ENCODE measurements at regions not wholly inside any gene's neighbourhood (a gene's known extent, or its start where the extent isn't known, plus 50 kb on each side); places are given as distances from the start of the nearest gene placed in this dataset.

DNA sequence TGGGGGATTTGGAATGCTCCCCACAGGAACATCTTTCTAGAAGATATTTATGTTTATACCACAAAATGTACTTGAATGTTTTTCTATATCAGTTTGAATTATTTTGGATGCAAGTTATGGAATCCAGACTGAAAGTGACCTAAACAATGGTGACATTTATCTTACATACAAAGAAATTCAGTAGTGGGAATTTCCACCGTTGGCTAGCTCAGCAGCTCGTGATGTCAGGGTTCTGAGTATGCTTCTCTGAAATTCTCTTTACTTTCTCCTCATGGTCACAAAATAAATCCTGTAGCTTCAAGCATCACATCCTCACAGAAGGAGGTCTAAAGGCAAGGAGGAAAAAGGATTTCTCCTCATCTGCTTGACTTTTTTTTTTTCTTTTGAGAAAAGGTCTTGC, 105.3 kb downstream of the AKAIN1 start:
- no peak for DNase-seq (ENCODE audit: low spot score)

GRCh38 chr18:5075297-5075696, 121.8 kb downstream of the AKAIN1 start:
- DNase-seq (ENCODE audit: low spot score): no peak

DNA sequence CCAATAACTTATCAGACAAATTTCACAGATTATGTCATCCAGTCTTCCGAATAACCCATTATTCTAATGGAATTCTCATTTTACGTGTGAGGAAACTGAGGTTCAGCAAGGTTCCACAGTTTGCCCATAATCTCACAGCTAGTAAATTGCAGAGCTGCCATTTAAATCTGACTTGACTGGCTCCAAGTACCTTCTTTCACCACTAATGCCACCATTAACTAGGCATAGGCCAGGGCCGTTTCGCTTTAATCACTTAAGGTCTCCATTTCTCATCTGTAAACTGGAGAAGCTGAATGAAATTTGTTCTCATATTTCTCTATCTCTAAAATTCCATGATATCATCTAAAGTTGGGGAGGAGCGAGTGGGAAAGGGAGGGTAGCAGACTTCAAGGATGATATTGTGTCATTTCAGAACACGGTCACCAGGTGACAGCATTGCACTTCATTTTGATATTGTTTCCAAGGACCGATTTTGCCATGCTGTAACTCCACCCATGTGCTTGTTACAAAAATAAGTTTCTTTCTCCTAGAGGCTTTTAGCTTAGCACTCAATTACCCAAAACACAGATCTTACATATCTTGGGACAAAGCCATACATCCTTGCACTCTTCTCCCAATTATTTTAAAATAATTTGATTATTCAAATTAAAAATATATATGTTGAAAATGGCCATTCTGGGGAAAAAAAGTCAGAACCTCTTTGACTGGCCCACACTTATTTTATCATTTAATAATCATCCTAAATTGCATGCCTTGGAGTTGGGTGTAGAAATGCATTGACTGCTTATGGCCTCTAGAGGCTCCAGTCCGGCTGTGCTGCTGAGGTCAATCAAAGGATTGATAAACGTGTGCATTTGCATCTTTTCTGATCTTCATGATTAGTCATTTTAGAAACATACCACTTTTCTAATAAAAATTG, 123.8 kb downstream of the AKAIN1 start:
- DNase-seq (ENCODE audit: low spot score): peak; percentile 63

GRCh38 chr18:5068851-5069250, 128.2 kb downstream of the AKAIN1 start:
- DNase-seq (ENCODE audit: low spot score): no peak

DNA sequence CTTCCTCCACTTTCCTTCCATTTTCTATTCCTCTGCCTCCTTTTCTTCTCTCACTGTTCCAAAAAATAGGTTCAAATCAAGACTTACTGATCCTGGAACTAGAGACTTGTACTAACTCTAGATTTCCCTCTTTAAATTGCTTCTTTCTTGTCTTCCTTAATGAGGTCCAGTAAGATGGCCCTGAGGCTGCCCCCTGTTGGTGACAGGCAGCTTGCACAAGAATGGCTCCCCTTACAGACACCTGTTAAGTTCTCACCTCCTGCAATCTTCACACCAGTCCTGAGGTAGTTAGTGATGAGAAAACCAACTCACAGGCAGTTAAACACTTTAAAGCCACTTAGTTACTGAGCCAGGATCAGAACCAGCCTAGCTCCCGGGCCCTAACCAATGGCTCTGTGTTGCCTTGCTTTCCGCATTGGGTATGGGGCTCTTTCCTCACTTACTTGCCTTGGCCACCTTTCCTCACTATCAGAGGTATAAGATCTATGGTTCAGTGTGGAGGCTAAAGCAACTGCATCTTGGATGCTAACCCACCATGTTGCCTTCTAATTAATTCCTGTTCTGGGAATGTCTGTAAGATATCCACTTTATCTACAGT, 130.6 kb downstream of the AKAIN1 start:
- no peak for DNase-seq (ENCODE audit: low spot score)

- no peak for DNase-seq (ENCODE audit: low spot score)
Observed at GRCh38 chr18:5065615-5066014, 131.4 kb downstream of the AKAIN1 start.

DNA sequence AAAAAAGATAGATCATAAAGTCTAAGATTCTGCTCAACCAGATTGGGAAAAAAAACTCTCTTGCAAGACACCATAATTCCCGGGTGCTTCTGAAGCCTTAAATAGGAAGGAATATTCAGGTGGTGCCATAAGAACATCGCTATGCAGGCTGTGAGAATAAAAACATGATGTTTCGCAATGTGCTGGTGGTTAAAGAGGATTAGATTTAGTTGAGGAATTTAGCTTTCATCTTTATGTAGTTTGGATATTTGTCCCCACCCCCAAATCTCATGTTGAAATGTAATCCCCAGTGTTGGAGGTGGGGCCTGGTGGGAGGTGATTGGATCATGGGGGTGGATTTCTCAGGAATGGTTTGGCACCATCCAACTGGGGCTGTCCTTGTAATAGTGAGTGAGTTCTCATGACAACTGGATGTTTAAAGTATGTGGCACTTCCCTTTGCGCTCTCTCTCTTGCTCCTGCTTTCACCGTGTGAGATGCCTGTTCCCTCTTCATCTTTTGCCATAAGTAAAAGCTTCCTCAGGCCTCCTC, 132.2 kb downstream of the AKAIN1 start:
- DNase-seq (ENCODE audit: low spot score): no peak

GRCh38 chr18:5061785-5062184, 135.3 kb downstream of the AKAIN1 start:
- no peak for DNase-seq (ENCODE audit: low spot score)

DNA sequence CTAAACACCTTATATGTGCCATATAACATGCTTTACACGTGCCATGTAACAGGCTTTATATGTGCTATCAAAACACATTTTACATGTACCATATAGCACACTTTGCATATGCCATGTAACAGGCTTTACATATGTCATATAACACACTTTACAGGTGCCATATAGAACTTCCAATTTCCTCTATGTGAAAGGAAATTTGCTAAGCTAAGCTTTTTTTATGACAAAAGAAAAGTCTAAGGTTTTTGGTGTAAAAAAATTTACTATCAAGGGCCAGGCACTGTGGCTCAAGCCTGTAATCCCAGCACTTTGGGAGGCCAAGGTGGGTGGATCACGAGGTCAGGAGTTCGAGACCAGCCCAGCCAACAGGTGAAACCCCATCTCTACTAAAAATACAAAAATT, 136.5 kb downstream of the AKAIN1 start:
- DNase-seq (ENCODE audit: low spot score): no peak

- no peak for DNase-seq (ENCODE audit: low spot score)
Observed at GRCh38 chr18:5059696-5060032, 137.4 kb downstream of the AKAIN1 start.

GRCh38 chr18:5058768-5059695, 138.0 kb downstream of the AKAIN1 start:
- DNase-seq (ENCODE audit: low spot score): no peak

GRCh38 chr18:5057386-5058348, 139.4 kb downstream of the AKAIN1 start:
- DNase-seq (ENCODE audit: low spot score): peak; percentile 64

DNA sequence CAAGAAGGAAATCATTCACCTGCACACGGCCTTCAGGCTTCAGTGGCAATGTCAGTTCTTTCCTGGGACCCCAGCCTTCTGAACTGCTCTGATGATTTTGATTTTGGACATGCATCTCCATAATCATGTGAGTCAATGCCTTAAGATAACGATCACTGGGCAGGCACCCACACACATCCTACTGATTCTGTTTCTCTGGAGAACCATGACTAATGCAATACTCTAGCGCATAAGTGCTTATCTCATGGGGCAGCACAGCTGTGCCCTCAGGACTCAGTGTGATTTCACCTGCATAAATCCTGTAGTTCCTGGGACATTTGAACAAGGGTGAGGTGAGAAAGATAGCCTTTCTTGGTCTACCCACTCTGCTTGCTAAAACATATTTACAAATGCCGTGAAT, 144.6 kb downstream of the AKAIN1 start:
- DNase-seq (ENCODE audit: low spot score): no peak

DNA sequence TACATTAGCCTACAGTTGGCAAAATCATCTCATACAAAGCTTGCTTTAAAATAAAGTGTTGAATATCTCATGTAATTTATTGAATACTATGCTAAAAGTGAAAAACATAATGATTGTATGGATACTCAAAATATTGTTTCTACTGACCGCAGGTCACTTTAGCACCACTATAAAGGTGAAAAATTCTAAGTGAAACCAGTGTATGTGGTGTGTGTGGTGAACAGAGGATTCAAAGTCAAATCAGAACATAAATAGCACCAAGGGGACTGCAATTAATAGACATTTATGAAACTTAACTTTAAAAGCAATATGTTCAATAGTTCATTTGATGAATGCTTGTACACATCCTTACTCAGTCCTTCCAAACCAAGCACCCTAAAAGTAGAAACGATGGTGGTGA, 145.8 kb downstream of the AKAIN1 start:
- DNase-seq (ENCODE audit: low spot score): no peak

DNA sequence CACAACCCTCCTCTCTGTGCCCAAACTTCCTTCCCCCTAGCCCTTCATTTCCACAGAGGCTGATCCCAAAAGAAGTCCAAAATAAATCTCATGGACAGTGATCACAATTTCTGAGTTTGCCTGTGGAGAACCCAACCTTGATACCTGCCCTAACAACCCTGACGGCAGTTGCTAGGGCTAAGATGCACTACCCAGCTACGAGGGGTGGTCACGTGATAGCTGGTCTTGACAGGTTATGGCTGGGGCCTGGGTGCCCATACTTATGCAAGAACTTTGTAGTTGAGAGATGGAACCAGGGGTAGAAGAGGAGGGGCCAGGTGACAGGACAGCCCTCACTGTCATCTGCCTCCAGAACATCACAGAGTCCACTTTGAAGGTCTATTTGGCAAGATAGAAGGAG, 147.9 kb downstream of the AKAIN1 start:
- DNase-seq (ENCODE audit: low spot score): no peak

DNA sequence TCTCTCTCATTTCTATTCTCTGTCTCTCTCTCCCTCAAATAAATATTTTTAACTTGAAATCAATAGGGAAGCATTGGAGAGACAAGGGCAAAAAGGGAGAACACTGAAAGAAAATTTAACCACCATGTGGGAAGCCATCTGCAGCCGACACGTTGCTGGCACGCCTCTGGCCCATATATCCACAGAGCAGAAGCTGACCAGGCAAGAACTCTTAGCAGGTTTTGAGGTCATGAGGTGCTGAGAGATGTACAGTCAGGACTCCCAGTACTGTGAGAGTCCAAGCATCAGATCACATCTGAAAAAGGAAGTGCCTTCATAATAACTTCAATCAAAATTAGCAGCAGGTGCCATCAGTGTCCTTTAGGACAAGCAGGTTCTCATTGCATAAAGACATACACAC, 156.6 kb downstream of the AKAIN1 start:
- no peak for DNase-seq (ENCODE audit: low spot score)

DNA sequence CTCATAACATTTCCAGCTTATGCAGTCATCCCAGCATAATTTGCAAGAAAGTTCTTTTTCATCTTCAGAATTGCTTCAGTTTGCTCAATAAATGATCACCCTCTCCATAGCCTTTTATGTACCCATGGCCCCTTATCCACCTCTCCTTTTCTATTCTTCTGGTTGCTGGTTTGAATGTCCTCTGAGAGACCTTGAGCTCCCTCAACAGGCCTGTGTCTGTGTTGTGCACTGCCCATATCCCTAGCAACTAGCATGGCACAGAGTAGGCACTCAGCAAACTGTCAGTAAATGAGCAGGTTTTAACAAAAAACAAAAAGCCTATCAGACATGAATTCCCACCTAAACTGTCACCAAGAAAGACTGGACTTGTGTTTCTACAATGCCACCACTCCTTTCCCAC, 160.5 kb downstream of the AKAIN1 start:
- no peak for DNase-seq (ENCODE audit: low spot score)

GRCh38 chr18:5031216-5031615, 165.8 kb downstream of the AKAIN1 start:
- no peak for DNase-seq (ENCODE audit: low spot score)

DNA sequence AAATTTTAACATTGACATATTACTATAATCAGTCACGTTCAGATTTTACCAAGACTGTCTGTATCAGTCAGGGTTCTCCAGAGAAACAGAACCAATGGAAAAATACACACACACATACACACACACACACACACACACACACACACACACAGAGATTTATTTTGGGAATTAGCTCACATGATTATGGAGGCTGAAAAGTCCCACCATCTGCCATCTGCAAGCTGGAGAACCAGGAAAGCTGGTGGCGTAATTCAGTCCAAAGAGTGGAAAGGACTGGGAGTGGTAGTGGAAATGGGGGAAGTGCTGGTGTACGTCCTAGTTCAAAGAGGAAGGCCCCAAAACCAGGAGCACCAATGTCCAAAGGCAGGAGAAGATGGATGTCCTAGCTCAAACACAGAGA, 166.4 kb downstream of the AKAIN1 start:
- no peak for DNase-seq (ENCODE audit: low spot score)

- DNase-seq (ENCODE audit: low spot score): no peak
Observed at GRCh38 chr18:5029592-5029991, 167.5 kb downstream of the AKAIN1 start.

DNA sequence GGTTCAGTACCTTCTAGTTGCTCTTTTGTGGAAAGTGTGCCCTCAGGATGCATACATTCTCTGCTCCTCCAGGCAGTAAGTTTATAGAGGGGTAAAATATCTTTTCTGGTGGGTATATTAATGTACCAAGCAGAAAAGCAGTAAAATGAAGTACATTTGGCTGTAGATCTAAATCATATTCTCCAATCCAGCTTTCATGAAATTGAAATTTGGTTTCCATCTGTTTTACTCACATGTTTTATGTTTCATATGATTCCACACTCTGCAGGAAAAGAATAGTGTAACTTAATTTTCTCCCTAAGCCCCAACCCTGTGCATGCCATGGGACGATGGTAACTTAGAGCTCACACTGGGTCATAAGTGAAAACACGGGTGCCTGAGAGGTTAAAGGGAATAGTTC, 172.3 kb downstream of the AKAIN1 start:
- no peak for DNase-seq (ENCODE audit: low spot score)

All from umbilical cord (tissue), 1 donor.